ENCODE measurements at regions not wholly inside any gene's neighbourhood (a gene's known extent, or its start where the extent isn't known, plus 50 kb on each side); places are given as distances from the start of the nearest gene placed in this dataset.

GRCh38 chr3:107034142-107034541 lies 343.1 kb upstream of the CCDC54 start:
- DNase-seq (no peak), ATAC-seq (ENCODE audit: insufficient read depth, low read depth) (no peak)
- no peaks in the 10 kb centered on the region for H3K79me2 ChIP-seq (ENCODE audit: insufficient read depth, low read length)
- H4K20me1 ChIP-seq (ENCODE audit: insufficient read depth, low read length), result no peaks in the 10 kb centered on the region
- H3K27ac ChIP-seq (ENCODE audit: low read length), result no peak overlapping the region
- no peak overlapping the region for H3K4me2 ChIP-seq (ENCODE audit: insufficient read depth, low read length)
- no peaks in the 10 kb centered on the region for H3K4me1 ChIP-seq (ENCODE audit: insufficient read depth, low read length)
- TF ChIP-seq CTCF (IDR thresholded peaks at IDR 0.05; ENCODE audit: borderline replicate concordance, extremely low read depth, low read length, poor library complexity, severe bottlenecking) (no peak), EZH2 (IDR thresholded peaks at IDR 0.05; ENCODE audit: borderline replicate concordance, low read depth, low read length, severe bottlenecking) (no peak)
- H3K36me3 ChIP-seq (ENCODE audit: insufficient read depth, low read length), result no peaks in the 10 kb centered on the region
- no peaks in the 10 kb centered on the region for H3K27me3 ChIP-seq (ENCODE audit: insufficient read depth, low read length, poor library complexity)
- H3K9me3 ChIP-seq (ENCODE audit: insufficient read depth, low read length, severe bottlenecking), result peaks cover 9% of the 10 kb centered on the region
- no peak overlapping the region for H2AFZ ChIP-seq (ENCODE audit: low read depth, low read length)
- H3K9ac ChIP-seq (ENCODE audit: low read depth, low read length), result no peak overlapping the region
- no peak overlapping the region for H3K4me3 ChIP-seq (ENCODE audit: low read depth in 1 of 2, low read length in 2 of 2)

DNA sequence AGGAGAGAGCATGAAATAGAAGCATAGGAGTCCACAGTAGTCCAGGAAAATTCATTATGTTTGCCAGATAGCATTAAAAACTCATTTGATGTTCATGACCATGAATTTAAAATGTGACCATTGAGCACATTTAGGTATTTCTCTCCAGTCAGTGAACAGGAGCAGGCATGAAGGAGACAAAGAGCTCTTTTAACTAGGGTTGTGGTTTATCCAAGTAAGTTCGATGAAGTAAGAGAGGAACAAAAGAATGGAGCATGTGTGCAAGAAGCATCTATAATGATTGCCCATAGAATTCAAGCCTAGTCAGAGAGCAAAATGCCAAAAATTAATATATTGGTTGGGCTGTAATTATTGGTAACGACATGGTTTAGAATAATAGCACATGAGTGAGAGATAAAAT lies 342.1 kb upstream of the CCDC54 start:
- no peak for DNase-seq
- H3K4me2 ChIP-seq (ENCODE audit: insufficient read depth, low read length), result no peak overlapping the region
- H3K27ac ChIP-seq (ENCODE audit: low read length), result no peak overlapping the region
- no peaks in the 10 kb centered on the region for H3K79me2 ChIP-seq (ENCODE audit: insufficient read depth, low read length)
- H2AFZ ChIP-seq (ENCODE audit: low read depth, low read length), result no peak overlapping the region
- no peaks in the 10 kb centered on the region for H3K36me3 ChIP-seq (ENCODE audit: insufficient read depth, low read length)
- H3K9me3 ChIP-seq (ENCODE audit: insufficient read depth, low read length, severe bottlenecking), result peaks cover 9% of the 10 kb centered on the region
- no peak for ATAC-seq (ENCODE audit: insufficient read depth, low read depth)
- H3K9ac ChIP-seq (ENCODE audit: low read depth, low read length), result no peak overlapping the region
- H4K20me1 ChIP-seq (ENCODE audit: insufficient read depth, low read length), result no peaks in the 10 kb centered on the region
- no peaks in the 10 kb centered on the region for H3K4me1 ChIP-seq (ENCODE audit: insufficient read depth, low read length)
- no peak overlapping the region for H3K4me3 ChIP-seq (ENCODE audit: low read depth in 1 of 2, low read length in 2 of 2)
- no peaks in the 10 kb centered on the region for H3K27me3 ChIP-seq (ENCODE audit: insufficient read depth, low read length, poor library complexity)
- TF ChIP-seq EZH2 (IDR thresholded peaks at IDR 0.05; ENCODE audit: borderline replicate concordance, low read depth, low read length, severe bottlenecking) (no peak), CTCF (IDR thresholded peaks at IDR 0.05; ENCODE audit: borderline replicate concordance, extremely low read depth, low read length, poor library complexity, severe bottlenecking) (no peak)

- H3K4me1 ChIP-seq (ENCODE audit: insufficient read depth, low read length), result no peaks in the 10 kb centered on the region
- H4K20me1 ChIP-seq (ENCODE audit: insufficient read depth, low read length), result no peaks in the 10 kb centered on the region
- DNase-seq, result no peak
- H3K9ac ChIP-seq (ENCODE audit: low read depth, low read length), result no peak overlapping the region
- no peaks in the 10 kb centered on the region for H3K9me3 ChIP-seq (ENCODE audit: insufficient read depth, low read length, severe bottlenecking)
- H3K79me2 ChIP-seq (ENCODE audit: insufficient read depth, low read length), result no peaks in the 10 kb centered on the region
- H3K27me3 ChIP-seq (ENCODE audit: insufficient read depth, low read length, poor library complexity), result no peaks in the 10 kb centered on the region
- H3K36me3 ChIP-seq (ENCODE audit: insufficient read depth, low read length), result no peaks in the 10 kb centered on the region
- no peak for ATAC-seq (ENCODE audit: insufficient read depth, low read depth)
- no peak overlapping the region for H3K27ac ChIP-seq (ENCODE audit: low read length)
- H2AFZ ChIP-seq (ENCODE audit: low read depth, low read length), result no peak overlapping the region
- no peak overlapping the region for H3K4me3 ChIP-seq (ENCODE audit: low read depth in 1 of 2, low read length in 2 of 2)
- TF ChIP-seq EZH2 (IDR thresholded peaks at IDR 0.05; ENCODE audit: borderline replicate concordance, low read depth, low read length, severe bottlenecking) (no peak), CTCF (IDR thresholded peaks at IDR 0.05; ENCODE audit: borderline replicate concordance, extremely low read depth, low read length, poor library complexity, severe bottlenecking) (no peak)
- no peak overlapping the region for H3K4me2 ChIP-seq (ENCODE audit: insufficient read depth, low read length)
Measured at GRCh38 chr3:107044677-107045076, 332.6 kb upstream of the CCDC54 start.

DNA sequence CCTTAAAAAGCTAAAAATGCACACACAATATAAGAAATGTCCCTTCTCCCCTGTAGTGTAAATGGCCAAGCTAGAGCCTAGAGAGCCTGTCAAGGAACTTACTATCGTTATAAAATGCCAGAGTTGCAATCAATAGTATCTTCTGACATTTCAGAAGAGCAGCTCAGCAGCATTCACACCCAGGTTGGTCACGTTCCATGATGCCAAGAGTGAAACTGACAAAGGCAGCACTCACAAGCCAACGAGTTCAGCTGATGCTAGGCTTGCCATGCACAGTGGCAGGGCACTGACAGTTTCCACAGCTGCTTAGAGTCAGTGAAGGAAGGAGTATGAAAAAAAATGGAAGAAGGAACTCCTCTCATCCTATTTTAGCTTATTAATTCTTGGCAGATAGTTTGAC lies 331.4 kb upstream of the CCDC54 start:
- no peak overlapping the region for H2AFZ ChIP-seq (ENCODE audit: low read depth, low read length)
- TF ChIP-seq CTCF (IDR thresholded peaks at IDR 0.05; ENCODE audit: borderline replicate concordance, extremely low read depth, low read length, poor library complexity, severe bottlenecking), result no peak
- TF ChIP-seq EZH2 (IDR thresholded peaks at IDR 0.05; ENCODE audit: borderline replicate concordance, low read depth, low read length, severe bottlenecking), result no peak
- no peak overlapping the region for H3K4me2 ChIP-seq (ENCODE audit: insufficient read depth, low read length)

More for the DNA sequence above, 331.4 kb upstream of the CCDC54 start:
- no peak overlapping the region for H3K4me3 ChIP-seq (ENCODE audit: low read depth in 1 of 2, low read length in 2 of 2)
- H3K79me2 ChIP-seq (ENCODE audit: insufficient read depth, low read length), result no peaks in the 10 kb centered on the region
- H3K27ac ChIP-seq (ENCODE audit: low read length), result no peak overlapping the region
- H4K20me1 ChIP-seq (ENCODE audit: insufficient read depth, low read length), result no peaks in the 10 kb centered on the region
- no peaks in the 10 kb centered on the region for H3K36me3 ChIP-seq (ENCODE audit: insufficient read depth, low read length)
- H3K9me3 ChIP-seq (ENCODE audit: insufficient read depth, low read length, severe bottlenecking), result no peaks in the 10 kb centered on the region
- H3K4me1 ChIP-seq (ENCODE audit: insufficient read depth, low read length), result no peaks in the 10 kb centered on the region
- ATAC-seq (ENCODE audit: insufficient read depth, low read depth) (0 out of 3 replicates have a peak, but pooled peaks have one; percentile 42), DNase-seq (no peak)
- H3K27me3 ChIP-seq (ENCODE audit: insufficient read depth, low read length, poor library complexity), result no peaks in the 10 kb centered on the region
- H3K9ac ChIP-seq (ENCODE audit: low read depth, low read length), result no peak overlapping the region
